Activated naive CD4-positive, alpha-beta T cell treated with anti-CD3 and anti-CD28 coated beads for 36 hours (primary cell): ENCODE measurements at regions not wholly inside any gene's neighbourhood (a gene's known extent, or its start where the extent isn't known, plus 50 kb on each side); places are given as distances from the start of the nearest gene placed in this dataset.

Experiments
- CTCF ChIA-PET: fragments of 350-600 bp; sonication (Branson Sonifier 250); formaldehyde crosslinking; loops from one replicate; lab custom pipeline; 2021; ENCODE audit warnings: antibody characterized with exemption; lab: Charles Lee
- DNase-seq: peaks from one replicate; pipeline ENCODE4 v3.0.0-alpha.2; 2020
- H3K27ac Mint-ChIP-seq: one replicate; pipeline ENCODE4 v1.8.0; 2021; ENCODE audit warnings: mild to moderate bottlenecking, mixed read lengths
- H3K27me3 Mint-ChIP-seq: one replicate; pipeline ENCODE4 v1.8.0; 2021; ENCODE audit warnings: low read depth, mixed read lengths
- H3K36me3 Mint-ChIP-seq: one replicate; pipeline ENCODE4 v1.8.0; 2021; ENCODE audit warnings: low read depth, mixed read lengths
- H3K4me1 Mint-ChIP-seq: one replicate; pipeline ENCODE4 v1.8.0; 2021; ENCODE audit warnings: low read depth, mixed read lengths
- H3K4me3 Mint-ChIP-seq: one replicate; pipeline ENCODE4 v1.8.0; 2021; ENCODE audit warnings: mild to moderate bottlenecking, moderate library complexity, mixed read lengths
- H3K9me3 Mint-ChIP-seq: one replicate; pipeline ENCODE4 v1.8.0; 2021; ENCODE audit warnings: mixed read lengths
- intact Hi-C: fragments of 100-400 bp; cut with micrococcal nuclease; formaldehyde crosslinking; loops from one replicate; pipeline ENCODE4 v1.15.1; 2023

DNA sequence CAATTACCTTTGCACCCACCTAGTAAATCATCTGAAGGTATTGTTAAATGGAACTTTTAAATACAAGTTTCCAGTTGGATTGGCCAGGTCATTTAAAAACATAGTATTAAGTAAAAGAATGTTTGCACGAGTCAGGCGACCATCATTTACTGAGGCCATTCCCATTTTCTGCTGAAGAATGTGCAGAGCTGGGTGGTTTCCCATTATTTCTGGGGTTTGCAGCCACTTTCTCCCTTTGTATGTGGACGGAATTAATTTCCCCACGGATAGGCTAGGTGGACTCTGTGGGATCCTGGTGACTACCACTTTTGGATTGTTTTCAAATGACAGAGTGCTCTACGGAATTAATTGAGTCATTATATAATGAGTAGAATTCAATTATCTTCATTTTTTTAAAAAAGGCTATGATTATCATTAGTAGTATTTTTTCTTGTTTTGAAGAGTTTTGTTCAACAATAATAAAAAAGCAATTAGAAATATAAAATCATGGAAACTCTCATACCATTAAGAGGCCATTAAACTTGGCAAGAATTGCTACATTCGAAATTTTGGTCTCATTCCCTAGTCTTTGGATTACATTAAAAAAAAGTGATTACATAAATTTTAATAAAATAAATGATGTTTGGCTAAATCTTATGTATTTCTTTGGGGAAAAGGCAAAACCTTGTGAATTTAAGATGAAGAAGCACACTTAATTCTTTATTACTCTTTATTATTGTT is 120.4 kb upstream of the FZD8 start:
- CTCF ChIA-PET, result no interaction called here
- Mint-ChIP-seq H3K4me3 (no peak overlapping the region), H3K36me3 (no peaks in the 10 kb centered on the region), H3K27ac (no peak overlapping the region), H3K27me3 (peaks cover 21% of the 10 kb centered on the region), H3K9me3 (no peaks in the 10 kb centered on the region), H3K4me1 (no peaks in the 10 kb centered on the region)
- intact Hi-C loops, result no loop called here
- DNase-seq, result no peak

DNA sequence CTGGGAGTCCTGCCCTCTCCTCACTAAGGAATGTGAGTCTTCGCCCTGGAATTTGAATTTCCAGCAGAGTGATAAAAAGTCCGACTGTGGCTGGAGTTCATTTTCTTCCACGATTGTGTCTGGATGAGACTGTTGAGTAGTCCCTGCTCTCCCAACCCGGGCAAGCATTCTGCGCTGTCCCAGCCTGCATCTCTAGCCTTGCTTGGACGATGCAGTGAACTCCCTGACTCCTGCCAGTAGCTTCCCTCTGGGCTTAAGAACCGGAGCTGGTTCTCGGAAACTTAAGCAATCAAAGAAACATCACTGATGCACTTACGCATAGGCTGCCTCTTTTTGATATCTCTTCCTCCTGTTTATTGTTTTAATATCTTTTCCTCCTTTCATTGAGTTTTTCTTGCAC is 116.0 kb upstream of the FZD8 start:
- no peaks in the 10 kb centered on the region for H3K4me1 Mint-ChIP-seq
- no peaks in the 10 kb centered on the region for H3K9me3 Mint-ChIP-seq
- CTCF ChIA-PET, result interaction anchor here (0.6 kb wide), 1 partner anchor 31 kb away, joined by 4 read pairs; no protein-coding TSS in a partner anchor
- H3K4me3 Mint-ChIP-seq, result no peak overlapping the region
- peaks cover 13% of the 10 kb centered on the region for H3K27me3 Mint-ChIP-seq
- intact Hi-C loops, result no loop called here
- H3K36me3 Mint-ChIP-seq, result no peaks in the 10 kb centered on the region
- H3K27ac Mint-ChIP-seq, result no peak overlapping the region
- no peak for DNase-seq

DNA sequence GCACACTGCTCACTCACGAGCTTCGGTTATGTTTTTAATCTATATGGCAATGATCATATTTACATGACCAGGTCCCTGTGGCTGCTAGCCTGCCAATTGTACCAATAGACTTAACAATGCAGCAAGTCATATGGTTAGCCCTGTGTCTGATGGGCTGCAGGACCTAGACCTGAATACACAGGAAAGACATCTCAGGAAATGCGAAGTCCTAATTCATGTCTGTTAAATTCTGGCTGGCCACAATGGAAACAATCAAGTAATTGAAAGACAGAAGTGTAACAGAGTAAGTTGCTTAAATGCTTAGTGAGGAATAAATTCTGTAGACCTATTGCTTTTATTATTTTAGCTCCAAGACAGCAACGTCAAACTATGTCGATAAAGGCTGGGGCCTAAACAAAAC is 112.4 kb upstream of the FZD8 start:
- no peak overlapping the region for H3K4me3 Mint-ChIP-seq
- H3K4me1 Mint-ChIP-seq, result no peaks in the 10 kb centered on the region
- H3K27ac Mint-ChIP-seq, result no peak overlapping the region
- intact Hi-C loops, result no loop called here
- no peaks in the 10 kb centered on the region for H3K36me3 Mint-ChIP-seq
- no peak for DNase-seq
- CTCF ChIA-PET, result no interaction called here
- peaks cover 4% of the 10 kb centered on the region for H3K27me3 Mint-ChIP-seq
- H3K9me3 Mint-ChIP-seq, result no peaks in the 10 kb centered on the region

DNA sequence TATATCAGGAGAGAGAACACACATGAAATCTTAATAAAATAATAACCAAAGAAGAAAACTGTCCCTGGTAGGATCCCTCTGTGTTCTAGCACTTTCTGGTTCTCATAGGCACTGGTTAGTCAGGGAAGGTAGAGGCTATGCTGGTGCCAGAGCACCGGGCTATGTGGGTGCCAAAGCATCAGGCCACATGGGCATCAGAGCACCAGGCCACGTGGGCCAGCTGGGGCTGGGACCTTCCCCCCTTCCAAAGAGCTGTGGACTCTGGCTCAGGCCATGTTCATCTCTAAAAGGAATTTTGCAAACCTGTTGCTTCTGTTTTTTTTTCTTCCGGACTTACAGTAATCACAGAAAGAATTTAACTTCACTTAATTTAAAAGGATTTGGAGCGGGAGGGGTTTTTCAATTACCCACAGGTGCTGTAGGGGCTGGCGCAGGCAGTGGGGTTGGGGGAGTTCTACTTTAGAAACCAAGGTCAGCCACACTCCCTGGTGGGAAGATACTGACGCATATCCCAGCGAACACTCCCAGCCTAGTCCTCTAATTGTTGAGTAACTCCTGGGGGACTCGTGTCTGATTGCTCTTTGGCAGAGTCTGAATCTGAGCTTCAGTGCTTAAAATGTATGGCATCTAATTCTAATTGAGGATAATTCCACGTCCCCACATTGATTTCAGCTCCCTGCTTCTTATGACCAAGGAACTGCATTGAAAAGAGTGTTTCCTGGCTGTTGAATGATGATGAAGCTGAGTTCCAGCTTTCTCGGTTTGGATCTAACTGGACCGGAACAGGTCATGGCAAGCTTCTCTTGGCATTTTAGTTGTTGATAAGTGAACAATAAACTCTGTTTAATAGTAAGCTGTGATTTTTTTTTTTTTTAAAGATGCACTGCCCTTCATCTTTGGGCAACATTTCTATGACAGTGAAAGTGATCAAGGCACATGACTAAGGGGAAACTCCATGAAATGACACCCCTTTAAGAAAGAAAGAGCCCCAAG is 110.7 kb upstream of the FZD8 start:
- Mint-ChIP-seq H3K36me3 (no peaks in the 10 kb centered on the region), H3K4me1 (no peaks in the 10 kb centered on the region), H3K27me3 (no peaks in the 10 kb centered on the region), H3K4me3 (no peak overlapping the region), H3K27ac (no peak overlapping the region), H3K9me3 (no peaks in the 10 kb centered on the region)
- CTCF ChIA-PET, result no interaction called here
- intact Hi-C loops, result no loop called here
- no peak for DNase-seq

DNA sequence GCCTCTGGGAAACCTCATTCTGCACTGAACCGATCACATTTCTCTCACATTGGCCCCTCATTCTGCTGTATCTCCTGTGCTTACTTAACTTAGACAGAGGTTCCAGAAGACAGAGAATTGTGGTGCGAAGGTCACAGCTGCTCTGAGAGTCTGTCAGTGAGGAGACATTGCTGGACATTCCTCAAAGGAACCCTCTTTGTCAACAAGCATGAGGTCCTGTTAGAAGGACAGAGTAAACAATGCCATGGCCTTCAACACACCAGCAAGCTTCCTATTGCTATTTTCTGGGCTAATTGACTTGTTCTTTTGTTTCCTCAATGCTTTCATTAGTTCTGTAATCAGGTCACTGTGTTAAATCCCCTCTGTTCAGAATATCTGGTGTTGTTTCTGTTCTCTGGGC is 109.3 kb upstream of the FZD8 start:
- intact Hi-C loops, result no loop called here
- no peak for DNase-seq
- H3K9me3 Mint-ChIP-seq, result no peaks in the 10 kb centered on the region
- no peaks in the 10 kb centered on the region for H3K36me3 Mint-ChIP-seq
- H3K4me3 Mint-ChIP-seq, result no peak overlapping the region
- no peak overlapping the region for H3K27ac Mint-ChIP-seq
- H3K4me1 Mint-ChIP-seq, result no peaks in the 10 kb centered on the region
- peaks cover 3% of the 10 kb centered on the region for H3K27me3 Mint-ChIP-seq
- CTCF ChIA-PET, result no interaction called here

DNA sequence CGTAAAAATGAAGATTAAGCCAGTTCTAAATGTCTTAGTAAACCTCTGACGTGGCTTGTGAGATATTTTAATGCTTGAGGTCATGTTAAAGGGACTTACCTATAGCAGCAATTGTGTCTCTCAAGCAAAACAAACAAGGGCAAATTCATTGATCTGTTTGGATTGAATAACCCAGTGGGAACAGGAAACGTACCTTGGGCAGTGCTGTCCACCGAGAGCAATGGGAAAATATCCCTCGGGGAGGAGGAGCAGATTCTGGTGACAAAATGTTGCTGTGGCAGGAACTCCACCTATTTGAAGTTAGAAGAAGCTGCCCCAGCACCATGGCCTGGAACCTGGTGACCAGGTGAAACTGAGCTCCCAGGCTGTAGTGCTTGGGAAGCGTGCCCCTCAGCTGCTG is 107.1 kb upstream of the FZD8 start:
- no peaks in the 10 kb centered on the region for H3K36me3 Mint-ChIP-seq
- intact Hi-C loops, result loop anchor here (10.0 kb wide), 1 partner anchor 54 kb away; no protein-coding TSS in a partner anchor
- no peak for DNase-seq
- no peaks in the 10 kb centered on the region for H3K4me1 Mint-ChIP-seq
- H3K27me3 Mint-ChIP-seq, result peaks cover 3% of the 10 kb centered on the region
- H3K27ac Mint-ChIP-seq, result no peak overlapping the region
- no peaks in the 10 kb centered on the region for H3K9me3 Mint-ChIP-seq
- no peak overlapping the region for H3K4me3 Mint-ChIP-seq
- CTCF ChIA-PET, result no interaction called here

DNA sequence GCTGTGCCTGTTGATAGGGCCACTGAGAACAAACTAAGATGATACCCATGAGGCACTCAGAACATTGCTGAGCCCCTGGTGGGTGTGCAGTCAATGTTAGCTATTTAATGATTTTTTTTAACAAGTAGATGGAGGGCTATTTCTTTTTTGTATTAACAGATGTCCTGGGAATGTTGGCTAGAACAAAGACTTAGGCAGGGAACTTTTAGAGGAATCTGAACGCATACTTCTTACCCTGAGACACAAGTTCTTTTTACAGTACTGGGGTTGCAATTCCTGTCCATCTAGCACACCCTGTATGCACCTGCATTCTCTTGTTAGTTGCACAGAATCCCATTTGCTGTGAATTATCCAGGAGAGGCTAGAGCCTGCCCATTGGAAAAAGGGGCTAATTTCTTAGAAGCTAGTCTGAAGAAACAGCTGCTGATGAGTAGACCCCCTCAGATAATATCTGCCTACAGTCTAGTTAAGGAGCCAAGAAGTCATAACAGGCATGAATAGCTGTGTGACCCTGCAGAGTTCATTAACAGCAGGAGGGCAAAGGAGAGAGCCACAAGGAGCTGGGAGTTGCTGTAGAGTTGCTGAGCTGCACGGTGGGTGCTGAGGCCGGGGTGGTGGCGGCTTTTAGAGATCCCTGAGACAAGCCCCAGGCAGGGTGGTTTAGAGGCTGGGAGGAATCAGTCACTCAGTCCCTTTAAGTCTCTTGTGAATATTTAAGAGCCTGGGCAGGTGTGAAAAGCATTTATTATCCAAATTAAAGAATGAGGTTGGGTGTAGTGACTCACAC is 103.7 kb upstream of the FZD8 start:
- Mint-ChIP-seq H3K36me3 (no peaks in the 10 kb centered on the region), H3K4me1 (no peaks in the 10 kb centered on the region), H3K9me3 (no peaks in the 10 kb centered on the region), H3K4me3 (no peak overlapping the region), H3K27ac (no peak overlapping the region), H3K27me3 (peaks cover 3% of the 10 kb centered on the region)
- CTCF ChIA-PET, result no interaction called here
- no peak for DNase-seq
- intact Hi-C loops, result loop anchor here (10.0 kb wide), 1 partner anchor 51 kb away; no protein-coding TSS in a partner anchor

DNA sequence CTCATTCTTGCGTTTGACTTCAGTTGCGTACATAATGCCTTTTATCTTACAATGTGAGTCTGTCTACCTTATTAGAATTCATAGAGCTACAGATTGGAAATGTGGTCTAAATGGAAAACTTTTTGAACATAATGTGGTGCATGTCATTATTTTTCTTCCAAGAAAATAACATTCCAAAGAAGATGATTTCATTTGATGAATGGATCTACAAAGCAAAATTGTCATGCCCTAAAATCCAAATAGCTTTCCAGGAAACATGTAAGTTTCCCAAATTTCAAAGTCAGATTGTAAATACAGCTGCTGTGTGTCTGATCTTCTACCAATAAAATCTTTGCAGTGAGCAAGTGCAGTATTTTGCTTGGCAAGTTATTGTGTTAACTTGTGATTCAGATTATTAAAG is 101.8 kb upstream of the FZD8 start:
- Mint-ChIP-seq H3K36me3 (no peaks in the 10 kb centered on the region), H3K9me3 (no peaks in the 10 kb centered on the region), H3K4me1 (no peaks in the 10 kb centered on the region), H3K4me3 (no peak overlapping the region), H3K27ac (no peak overlapping the region), H3K27me3 (peaks cover 3% of the 10 kb centered on the region)
- CTCF ChIA-PET, result no interaction called here
- DNase-seq, result no peak
- intact Hi-C loops, result loop anchor here (10.0 kb wide), 1 partner anchor 49 kb away; no protein-coding TSS in a partner anchor

DNA sequence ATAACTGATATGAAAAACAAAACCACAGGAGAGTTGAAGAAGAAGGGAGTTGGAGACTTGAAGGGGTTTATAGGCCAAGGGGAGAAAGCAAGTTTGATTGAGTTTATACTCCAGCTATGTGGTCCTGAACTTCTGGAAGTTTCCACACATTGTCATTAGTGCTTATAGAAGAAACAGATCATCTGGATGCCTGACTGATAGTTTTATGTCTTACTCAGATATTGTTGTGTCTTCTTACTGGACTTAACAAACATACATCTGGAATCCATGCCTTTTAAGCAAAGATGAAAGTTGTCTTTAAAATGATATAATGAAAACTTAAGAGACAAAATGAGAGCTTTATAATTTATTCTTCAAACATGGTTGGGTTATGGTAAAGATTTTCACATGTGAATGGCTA is 101.3 kb upstream of the FZD8 start:
- Mint-ChIP-seq H3K4me1 (no peaks in the 10 kb centered on the region), H3K4me3 (no peak overlapping the region), H3K27ac (no peak overlapping the region), H3K27me3 (peaks cover 3% of the 10 kb centered on the region), H3K9me3 (no peaks in the 10 kb centered on the region), H3K36me3 (no peaks in the 10 kb centered on the region)
- intact Hi-C loops, result loop anchor here (10.0 kb wide), 1 partner anchor 49 kb away; no protein-coding TSS in a partner anchor
- no peak for DNase-seq
- CTCF ChIA-PET, result no interaction called here

DNA sequence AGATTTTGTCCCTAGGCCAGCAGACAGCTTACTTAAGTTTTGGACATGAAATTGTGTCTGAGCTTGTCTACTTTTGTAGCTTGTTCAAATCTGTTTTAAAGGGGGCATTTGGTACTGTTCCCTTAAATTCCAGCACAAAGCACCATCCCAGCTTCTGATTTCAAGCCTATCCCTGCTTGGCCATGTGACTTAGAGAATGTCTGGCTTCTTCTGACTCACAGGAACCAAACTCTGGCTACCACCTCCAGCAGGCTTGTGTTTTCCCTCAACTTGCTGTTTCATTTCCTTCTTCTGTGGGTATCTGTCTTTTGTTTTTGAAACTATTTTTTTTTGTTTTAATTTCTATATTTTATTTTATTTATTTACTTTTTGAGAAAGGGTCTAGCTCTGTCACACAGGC is 97.9 kb upstream of the FZD8 start:
- CTCF ChIA-PET, result no interaction called here
- peaks cover 2% of the 10 kb centered on the region for H3K27me3 Mint-ChIP-seq
- H3K4me1 Mint-ChIP-seq, result no peaks in the 10 kb centered on the region
- H3K4me3 Mint-ChIP-seq, result no peak overlapping the region
- DNase-seq, result no peak
- H3K36me3 Mint-ChIP-seq, result no peaks in the 10 kb centered on the region
- intact Hi-C loops, result loop anchor here (10.0 kb wide), 1 partner anchor 45 kb away; no protein-coding TSS in a partner anchor
- H3K27ac Mint-ChIP-seq, result no peak overlapping the region
- H3K9me3 Mint-ChIP-seq, result peaks cover 3% of the 10 kb centered on the region

DNA sequence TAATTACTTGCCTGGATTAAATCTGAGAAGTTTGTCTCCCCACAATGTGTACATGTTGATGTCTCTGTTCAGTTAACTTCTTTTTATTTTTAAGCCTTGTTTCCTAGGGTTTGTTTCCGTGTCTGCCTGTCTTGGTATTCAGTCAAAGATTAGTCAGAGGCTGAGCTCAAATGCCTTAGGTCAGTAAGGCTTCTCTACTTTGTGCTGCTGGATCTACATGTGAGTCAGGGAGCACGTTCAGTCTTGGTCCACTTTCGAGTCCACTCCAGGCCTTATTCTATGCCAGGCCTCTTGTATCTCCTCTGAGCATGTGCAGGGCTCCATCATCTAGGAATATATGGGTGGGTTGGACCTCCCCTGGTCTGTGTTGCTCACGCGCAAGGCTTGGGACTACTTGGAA is 93.3 kb upstream of the FZD8 start:
- DNase-seq, result no peak
- H3K4me3 Mint-ChIP-seq, result no peak overlapping the region
- H3K4me1 Mint-ChIP-seq, result no peaks in the 10 kb centered on the region
- no peak overlapping the region for H3K27ac Mint-ChIP-seq
- H3K27me3 Mint-ChIP-seq, result peaks cover 2% of the 10 kb centered on the region
- CTCF ChIA-PET, result no interaction called here
- no peaks in the 10 kb centered on the region for H3K36me3 Mint-ChIP-seq
- peaks cover 3% of the 10 kb centered on the region for H3K9me3 Mint-ChIP-seq
- intact Hi-C loops, result no loop called here

DNA sequence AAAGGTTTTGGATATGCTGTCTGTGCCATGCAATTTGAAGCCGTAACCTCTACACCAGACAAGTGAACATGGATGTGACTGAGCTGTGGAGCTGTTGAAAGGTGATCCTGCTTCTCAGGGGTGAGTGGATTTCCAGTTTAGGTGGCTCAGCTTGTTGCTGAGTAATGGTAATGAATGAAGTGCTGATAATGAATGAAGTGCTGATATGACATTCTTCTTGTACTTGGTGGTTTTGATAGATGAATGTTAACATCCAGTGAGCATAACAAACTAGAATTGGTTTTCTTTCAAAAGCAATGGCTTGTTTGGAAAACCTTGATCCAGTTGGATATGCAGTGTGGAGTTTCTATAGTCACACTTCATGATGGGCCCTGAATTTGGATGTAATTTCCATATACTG is 89.7 kb upstream of the FZD8 start:
- H3K4me1 Mint-ChIP-seq, result no peaks in the 10 kb centered on the region
- H3K27me3 Mint-ChIP-seq, result peaks cover 5% of the 10 kb centered on the region
- no peak for DNase-seq
- intact Hi-C loops, result no loop called here
- peaks cover 5% of the 10 kb centered on the region for H3K9me3 Mint-ChIP-seq
- H3K27ac Mint-ChIP-seq, result no peak overlapping the region
- H3K4me3 Mint-ChIP-seq, result no peak overlapping the region
- CTCF ChIA-PET, result no interaction called here
- H3K36me3 Mint-ChIP-seq, result no peaks in the 10 kb centered on the region
